ENCODE measurements at regions not wholly inside any gene's neighbourhood (a gene's known extent, or its start where the extent isn't known, plus 50 kb on each side); places are given as distances from the start of the nearest gene placed in this dataset.

GRCh38 chr1:9455487-9456234, 83.6 kb upstream of the SLC25A33 start:
- TF ChIP-seq CTCF (conservative IDR thresholded peaks at IDR 0.05; ENCODE audit: low read length): peak; percentile 97
- TF ChIP-seq EZH2phosphoT487 (IDR thresholded peaks at IDR 0.05; ENCODE audit: borderline replicate concordance): no peak
